WTC11 (cell line): ENCODE measurements at regions not wholly inside any gene's neighbourhood (a gene's known extent, or its start where the extent isn't known, plus 50 kb on each side); places are given as distances from the start of the nearest gene placed in this dataset.
A peak's percentile ranks its signal among the peaks of the same experiment; 100 is the strongest.

Experiments
- ATAC-seq: fragments of 200-7000 bp; cut with Tn5 transposase; 2 replicates; pipeline ENCODE4 v1.10.0; 2021; ENCODE audit warnings: mild to moderate bottlenecking, moderate library complexity
- CTCF ChIA-PET: fragments of 300-600 bp; sonication (Branson Sonifier 250); formaldehyde crosslinking; loops from one replicate; lab custom pipeline; 2021; ENCODE audit warnings: antibody characterized with exemption; lab: Charles Lee
- POLR2A ChIA-PET: fragments of 350-600 bp; sonication (Branson Sonifier 250); formaldehyde crosslinking; loops from one replicate; lab custom pipeline; 2021; ENCODE audit warnings: antibody characterized with exemption; lab: Charles Lee
- DNase-seq: peaks from one replicate; pipeline ENCODE4 v3.0.0; 2021; ENCODE audit warnings: low spot score
- H3K27ac Mint-ChIP-seq: 2 replicates; pipeline ENCODE4 v1.8.0; 2021; ENCODE audit warnings: mixed read lengths
- H3K27me3 Mint-ChIP-seq: 2 replicates; pipeline ENCODE4 v1.8.0; 2021; ENCODE audit warnings: low read depth, mild to moderate bottlenecking, moderate library complexity, mixed read lengths
- H3K36me3 Mint-ChIP-seq: 2 replicates; pipeline ENCODE4 v1.8.0; 2021; ENCODE audit warnings: mixed read lengths
- H3K4me1 Mint-ChIP-seq: 2 replicates; pipeline ENCODE4 v1.8.0; 2022; ENCODE audit warnings: mixed read lengths
- H3K4me3 Mint-ChIP-seq: 2 replicates; pipeline ENCODE4 v1.8.0; 2021; ENCODE audit warnings: mild to moderate bottlenecking, moderate library complexity, mixed read lengths
- H3K9me3 Mint-ChIP-seq: 2 replicates; pipeline ENCODE4 v1.8.0; 2021; ENCODE audit warnings: mixed read lengths
- AFF4 ChIP-seq: sonication (generic); formaldehyde crosslinking; IDR thresholded peaks from 2 replicates; pipeline ENCODE4 v1.8.1; 2023; ENCODE audit warnings: mild to moderate bottlenecking, missing genetic modification reagents, borderline replicate concordance
- AR ChIP-seq: fragments of 250-450 bp; sonication (Bioruptor Pico); IDR thresholded peaks from 2 replicates; pipeline ENCODE4 v1.9.0; 2021; ENCODE audit warnings: mild to moderate bottlenecking
- ATF2 ChIP-seq: sonication (generic); formaldehyde crosslinking; IDR thresholded peaks from 2 replicates; pipeline ENCODE4 v1.8.1; 2022; ENCODE audit warnings: low read depth, missing genetic modification reagents, borderline replicate concordance
- CBFB ChIP-seq: sonication (generic); formaldehyde crosslinking; IDR thresholded peaks from 2 replicates; pipeline ENCODE4 v1.8.1; 2022; ENCODE audit warnings: mild to moderate bottlenecking, low read depth, missing genetic modification reagents
- E2F4 ChIP-seq: sonication (generic); formaldehyde crosslinking; IDR thresholded peaks from 2 replicates; pipeline ENCODE4 v1.8.1; 2022; ENCODE audit warnings: low read depth, mild to moderate bottlenecking, moderate library complexity, missing genetic modification reagents, borderline replicate concordance
- EMX1 ChIP-seq: fragments of 250-450 bp; sonication (Bioruptor Pico); IDR thresholded peaks from 2 replicates; pipeline ENCODE4 v1.8.0; 2021; ENCODE audit warnings: mild to moderate bottlenecking
- MYBL2 ChIP-seq: sonication (generic); formaldehyde crosslinking; IDR thresholded peaks from 2 replicates; pipeline ENCODE4 v1.8.1; 2023; ENCODE audit warnings: mild to moderate bottlenecking, moderate library complexity, missing genetic modification reagents
- NR1H2 ChIP-seq: sonication (generic); formaldehyde crosslinking; IDR thresholded peaks from 2 replicates; pipeline ENCODE4 v1.9.0; 2021; ENCODE audit warnings: mild to moderate bottlenecking, moderate library complexity, missing genetic modification reagents
- PRDM15 ChIP-seq: sonication (generic); formaldehyde crosslinking; IDR thresholded peaks from 2 replicates; pipeline ENCODE4 v1.8.0; 2022; ENCODE audit warnings: missing genetic modification reagents
- TEAD4 ChIP-seq: sonication (generic); formaldehyde crosslinking; IDR thresholded peaks from 2 replicates; pipeline ENCODE4 v1.8.0; 2022; ENCODE audit warnings: mild to moderate bottlenecking, missing genetic modification reagents
- USF2 ChIP-seq: sonication (generic); formaldehyde crosslinking; IDR thresholded peaks from 2 replicates; pipeline ENCODE4 v1.8.1; 2023; ENCODE audit warnings: mild to moderate bottlenecking, missing genetic modification reagents, moderate library complexity
- ZMAT4 ChIP-seq: fragments of 250-450 bp; sonication (Bioruptor Pico); IDR thresholded peaks from 2 replicates; pipeline ENCODE4 v1.9.0; 2021; ENCODE audit warnings: mild to moderate bottlenecking
- ZNF121 ChIP-seq: sonication (generic); formaldehyde crosslinking; IDR thresholded peaks from 2 replicates; pipeline ENCODE4 v1.8.0; 2023; ENCODE audit warnings: missing genetic modification reagents
- ZNF263 ChIP-seq: sonication (generic); formaldehyde crosslinking; IDR thresholded peaks from 2 replicates; pipeline ENCODE4 v1.8.1; 2022; ENCODE audit warnings: low read depth, mild to moderate bottlenecking, moderate library complexity, missing genetic modification reagents
- ZNF423 ChIP-seq: fragments of 250-450 bp; sonication (Bioruptor Pico); IDR thresholded peaks from 2 replicates; pipeline ENCODE4 v2.1.2; 2022; ENCODE audit warnings: mild to moderate bottlenecking, moderate library complexity

GRCh38 chr13:31052478-31052877, 109.2 kb downstream of the HSPH1 start:
- ChIA-PET CTCF (interaction anchor here (0.7 to 2.3 kb wide), 20 partner anchors 9 to 379 kb away, joined by 3 to 13 read pairs (median 4); partner anchors contain the start of gene TEX26), POLR2A (no interaction called here)
- DNase-seq (no peak), ATAC-seq (no peak)
- Mint-ChIP-seq H3K27me3 (no peaks in the 10 kb centered on the region), H3K36me3 (no peaks in the 10 kb centered on the region), H3K4me1 (peaks cover 8% of the 10 kb centered on the region), H3K27ac (no peak overlapping the region), H3K9me3 (no peaks in the 10 kb centered on the region), H3K4me3 (no peak overlapping the region)
- TF ChIP-seq MYBL2 (CRISPR knock-in tag): no peak
- TF ChIP-seq ZMAT4 (CRISPR knock-in tag): no peak
- no peak for TF ChIP-seq PRDM15 (CRISPR knock-in tag)
- TF ChIP-seq NR1H2 (CRISPR knock-in tag): no peak
- no peak for TF ChIP-seq ZNF121 (CRISPR knock-in tag)
- TF ChIP-seq E2F4 (CRISPR knock-in tag): no peak
- TF ChIP-seq USF2 (CRISPR knock-in tag): no peak
- no peak for TF ChIP-seq ZNF423 (CRISPR knock-in tag)
- no peak for TF ChIP-seq AFF4 (CRISPR knock-in tag)
- no peak for TF ChIP-seq CBFB (CRISPR knock-in tag)
- no peak for TF ChIP-seq AR (CRISPR knock-in tag)
- TF ChIP-seq EMX1 (CRISPR knock-in tag): no peak

GRCh38 chr13:31051999-31052398, 109.7 kb downstream of the HSPH1 start:
- CTCF ChIA-PET: interaction anchor here (0.6 to 2.3 kb wide), 24 partner anchors 8 to 379 kb away, joined by 3 to 13 read pairs (median 4); partner anchors contain the start of gene TEX26
- POLR2A ChIA-PET: no interaction called here
- no peaks in the 10 kb centered on the region for H3K36me3 Mint-ChIP-seq
- H3K9me3 Mint-ChIP-seq: no peaks in the 10 kb centered on the region
- peak; percentile 73 for ATAC-seq
- peaks cover 8% of the 10 kb centered on the region for H3K4me1 Mint-ChIP-seq
- no peak for TF ChIP-seq ZNF263 (CRISPR knock-in tag)
- no peak for TF ChIP-seq ATF2 (CRISPR knock-in tag)
- TF ChIP-seq TEAD4 (CRISPR knock-in tag): no peak
- DNase-seq: peak; percentile 29
- no peak overlapping the region for H3K27ac Mint-ChIP-seq
- H3K4me3 Mint-ChIP-seq: no peak overlapping the region
- H3K27me3 Mint-ChIP-seq: no peaks in the 10 kb centered on the region
